OCI-LY7 (cell line): ENCODE measurements at regions not wholly inside any gene's neighbourhood (a gene's known extent, or its start where the extent isn't known, plus 50 kb on each side); places are given as distances from the start of the nearest gene placed in this dataset.
"Not testable (repeated sequence)": the region's sequence is repeated elsewhere in the genome, so short reads cannot be mapped to it uniquely, and the experiment has no call there.

ENCODE experiments used
- EZH2phosphoT487 ChIP-seq: fragments of 200-600 bp; sonication (generic); IDR thresholded peaks from 2 replicates; pipeline ENCODE4 v1.6.1; 2018; ENCODE audit warnings: low read depth, borderline replicate concordance, mild to moderate bottlenecking, mixed run types, antibody characterized with exemption, low read length, moderate library complexity, mixed read lengths
- TF ChIP-seq, protein P1 (sequence below): fragments of 200-600 bp; sonication (generic); conservative IDR thresholded peaks from 2 replicates; pipeline ENCODE4 v1.5.1; 2014; ENCODE audit warnings: mild to moderate bottlenecking, antibody characterized with exemption, low read length, moderate library complexity, mixed read lengths

DNA sequence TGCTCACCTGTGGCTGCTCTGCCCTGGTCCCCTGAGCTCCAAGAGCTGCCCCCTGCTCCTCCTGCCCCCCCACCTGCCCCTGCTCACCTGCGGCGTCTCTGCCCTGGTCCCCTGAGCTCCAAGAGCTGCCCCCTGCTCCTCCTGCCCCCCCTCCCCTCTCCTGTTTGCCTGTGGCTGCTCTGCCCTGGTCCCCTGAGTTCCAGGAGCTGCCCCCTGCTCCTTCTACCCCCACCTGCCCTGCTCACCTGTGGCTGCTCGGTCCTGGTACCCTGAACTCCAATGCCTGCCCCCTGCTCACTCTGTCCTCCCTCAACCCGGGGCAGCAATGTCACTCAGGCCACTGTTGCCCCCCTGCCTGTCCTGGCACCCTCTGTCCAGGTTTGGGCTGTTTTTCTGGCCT is 101.7 kb downstream of the TMEM121 start:
- TF ChIP-seq, protein P1, sequence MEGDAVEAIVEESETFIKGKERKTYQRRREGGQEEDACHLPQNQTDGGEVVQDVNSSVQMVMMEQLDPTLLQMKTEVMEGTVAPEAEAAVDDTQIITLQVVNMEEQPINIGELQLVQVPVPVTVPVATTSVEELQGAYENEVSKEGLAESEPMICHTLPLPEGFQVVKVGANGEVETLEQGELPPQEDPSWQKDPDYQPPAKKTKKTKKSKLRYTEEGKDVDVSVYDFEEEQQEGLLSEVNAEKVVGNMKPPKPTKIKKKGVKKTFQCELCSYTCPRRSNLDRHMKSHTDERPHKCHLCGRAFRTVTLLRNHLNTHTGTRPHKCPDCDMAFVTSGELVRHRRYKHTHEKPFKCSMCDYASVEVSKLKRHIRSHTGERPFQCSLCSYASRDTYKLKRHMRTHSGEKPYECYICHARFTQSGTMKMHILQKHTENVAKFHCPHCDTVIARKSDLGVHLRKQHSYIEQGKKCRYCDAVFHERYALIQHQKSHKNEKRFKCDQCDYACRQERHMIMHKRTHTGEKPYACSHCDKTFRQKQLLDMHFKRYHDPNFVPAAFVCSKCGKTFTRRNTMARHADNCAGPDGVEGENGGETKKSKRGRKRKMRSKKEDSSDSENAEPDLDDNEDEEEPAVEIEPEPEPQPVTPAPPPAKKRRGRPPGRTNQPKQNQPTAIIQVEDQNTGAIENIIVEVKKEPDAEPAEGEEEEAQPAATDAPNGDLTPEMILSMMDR = not testable (repeated sequence)
- TF ChIP-seq EZH2phosphoT487 = not testable (repeated sequence)
